ENCODE measurements at regions not wholly inside any gene's neighbourhood (a gene's known extent, or its start where the extent isn't known, plus 50 kb on each side); places are given as distances from the start of the nearest gene placed in this dataset.

GRCh38 chr6:23524548-23524947 is 601.5 kb upstream of the NRSN1 start:
- H3K4me1 ChIP-seq (ENCODE audit: insufficient read depth, low read length, severe bottlenecking) = no peaks in the 10 kb centered on the region
- H3F3A ChIP-seq (ENCODE audit: insufficient read depth, low read length) = no peaks in the 10 kb centered on the region
- H2AFZ ChIP-seq (ENCODE audit: low read length) = no peak overlapping the region
- TF ChIP-seq, protein P1, sequence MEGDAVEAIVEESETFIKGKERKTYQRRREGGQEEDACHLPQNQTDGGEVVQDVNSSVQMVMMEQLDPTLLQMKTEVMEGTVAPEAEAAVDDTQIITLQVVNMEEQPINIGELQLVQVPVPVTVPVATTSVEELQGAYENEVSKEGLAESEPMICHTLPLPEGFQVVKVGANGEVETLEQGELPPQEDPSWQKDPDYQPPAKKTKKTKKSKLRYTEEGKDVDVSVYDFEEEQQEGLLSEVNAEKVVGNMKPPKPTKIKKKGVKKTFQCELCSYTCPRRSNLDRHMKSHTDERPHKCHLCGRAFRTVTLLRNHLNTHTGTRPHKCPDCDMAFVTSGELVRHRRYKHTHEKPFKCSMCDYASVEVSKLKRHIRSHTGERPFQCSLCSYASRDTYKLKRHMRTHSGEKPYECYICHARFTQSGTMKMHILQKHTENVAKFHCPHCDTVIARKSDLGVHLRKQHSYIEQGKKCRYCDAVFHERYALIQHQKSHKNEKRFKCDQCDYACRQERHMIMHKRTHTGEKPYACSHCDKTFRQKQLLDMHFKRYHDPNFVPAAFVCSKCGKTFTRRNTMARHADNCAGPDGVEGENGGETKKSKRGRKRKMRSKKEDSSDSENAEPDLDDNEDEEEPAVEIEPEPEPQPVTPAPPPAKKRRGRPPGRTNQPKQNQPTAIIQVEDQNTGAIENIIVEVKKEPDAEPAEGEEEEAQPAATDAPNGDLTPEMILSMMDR (IDR thresholded peaks at IDR 0.05; ENCODE audit: low read length) = no peak
- no peak for TF ChIP-seq EZH2 (IDR thresholded peaks at IDR 0.05; ENCODE audit: borderline replicate concordance, low read length)
- H3K27ac ChIP-seq (ENCODE audit: low read depth, low read length, poor library complexity, severe bottlenecking) = no peak overlapping the region
- no peak overlapping the region for H3K4me2 ChIP-seq (ENCODE audit: low read length)
- no peaks in the 10 kb centered on the region for H4K20me1 ChIP-seq (ENCODE audit: insufficient read depth, low read length)
- H3K36me3 ChIP-seq (ENCODE audit: insufficient read depth, low read length) = no peaks in the 10 kb centered on the region
- no peak overlapping the region for H3K4me3 ChIP-seq (ENCODE audit: low read depth, low read length, poor library complexity, severe bottlenecking)
- no peaks in the 10 kb centered on the region for H3K9me2 ChIP-seq (ENCODE audit: low read depth, low read length)
- no peak overlapping the region for H3K9ac ChIP-seq (ENCODE audit: low read length)
- H3K9me3 ChIP-seq (ENCODE audit: low read length) = no peaks in the 10 kb centered on the region
- H3K27me3 ChIP-seq (ENCODE audit: insufficient read depth, low read length) = no peaks in the 10 kb centered on the region
- no peaks in the 10 kb centered on the region for H3K79me2 ChIP-seq (ENCODE audit: insufficient read depth, low read length)

DNA sequence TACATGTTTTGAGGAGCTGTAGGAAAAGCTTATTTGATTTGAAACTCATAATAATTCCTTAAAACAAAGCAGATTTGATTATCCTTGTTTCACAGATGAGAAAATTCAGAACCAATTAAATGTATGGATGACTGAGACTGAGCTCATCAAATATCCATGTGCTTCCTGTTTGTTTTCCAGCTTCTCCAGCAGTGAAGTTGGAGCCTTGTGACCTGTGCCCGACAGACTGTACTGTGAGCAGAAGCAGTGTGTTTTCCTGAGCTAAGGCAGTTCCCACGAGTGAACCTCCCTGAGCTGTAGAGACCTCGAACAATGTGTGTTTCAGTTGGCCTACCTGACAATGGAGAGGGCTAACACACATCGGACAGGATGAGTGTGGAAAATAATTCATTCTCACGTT is 599.5 kb upstream of the NRSN1 start:
- no peaks in the 10 kb centered on the region for H3K27me3 ChIP-seq (ENCODE audit: insufficient read depth, low read length)
- H4K20me1 ChIP-seq (ENCODE audit: insufficient read depth, low read length) = no peaks in the 10 kb centered on the region
- no peaks in the 10 kb centered on the region for H3K9me3 ChIP-seq (ENCODE audit: low read length)
- H3K36me3 ChIP-seq (ENCODE audit: insufficient read depth, low read length) = no peaks in the 10 kb centered on the region
- H3F3A ChIP-seq (ENCODE audit: insufficient read depth, low read length) = no peaks in the 10 kb centered on the region
- H3K4me2 ChIP-seq (ENCODE audit: low read length) = no peak overlapping the region
- TF ChIP-seq, protein P1 (IDR thresholded peaks at IDR 0.05; ENCODE audit: low read length) = no peak
- TF ChIP-seq EZH2 (IDR thresholded peaks at IDR 0.05; ENCODE audit: borderline replicate concordance, low read length) = no peak
- no peaks in the 10 kb centered on the region for H3K4me1 ChIP-seq (ENCODE audit: insufficient read depth, low read length, severe bottlenecking)
- H3K9me2 ChIP-seq (ENCODE audit: low read depth, low read length) = no peaks in the 10 kb centered on the region
- no peak overlapping the region for H3K9ac ChIP-seq (ENCODE audit: low read length)
- H2AFZ ChIP-seq (ENCODE audit: low read length) = no peak overlapping the region
- H3K79me2 ChIP-seq (ENCODE audit: insufficient read depth, low read length) = no peaks in the 10 kb centered on the region
- H3K4me3 ChIP-seq (ENCODE audit: low read depth, low read length, poor library complexity, severe bottlenecking) = no peak overlapping the region
- no peak overlapping the region for H3K27ac ChIP-seq (ENCODE audit: low read depth, low read length, poor library complexity, severe bottlenecking)

DNA sequence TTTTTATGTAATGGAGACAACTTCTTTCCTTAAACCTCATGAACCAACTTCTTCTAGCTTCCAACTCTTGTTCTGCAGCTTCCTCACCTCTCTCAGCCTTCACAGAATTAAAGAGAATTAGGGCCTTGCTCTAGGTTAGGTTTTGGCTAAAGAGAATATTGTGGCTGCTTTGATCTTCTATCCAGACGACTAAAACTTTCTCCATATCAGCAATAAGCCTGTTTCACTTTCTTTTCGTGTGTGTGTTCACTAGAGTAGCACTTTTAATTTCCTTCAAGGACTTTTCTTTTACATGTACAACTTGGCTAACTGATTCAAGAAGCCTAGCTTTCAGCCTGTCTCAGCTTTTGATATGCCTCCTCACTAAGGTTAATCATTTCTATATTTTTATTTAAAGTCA is 596.1 kb upstream of the NRSN1 start:
- H3K36me3 ChIP-seq (ENCODE audit: insufficient read depth, low read length) = no peaks in the 10 kb centered on the region
- no peak overlapping the region for H3K9ac ChIP-seq (ENCODE audit: low read length)
- no peaks in the 10 kb centered on the region for H4K20me1 ChIP-seq (ENCODE audit: insufficient read depth, low read length)
- TF ChIP-seq, protein P1 (IDR thresholded peaks at IDR 0.05; ENCODE audit: low read length) = no peak
- TF ChIP-seq EZH2 (IDR thresholded peaks at IDR 0.05; ENCODE audit: borderline replicate concordance, low read length) = no peak
- H3K4me3 ChIP-seq (ENCODE audit: low read depth, low read length, poor library complexity, severe bottlenecking) = no peak overlapping the region
- no peak overlapping the region for H3K27ac ChIP-seq (ENCODE audit: low read depth, low read length, poor library complexity, severe bottlenecking)
- no peaks in the 10 kb centered on the region for H3K9me2 ChIP-seq (ENCODE audit: low read depth, low read length)
- no peak overlapping the region for H3K4me2 ChIP-seq (ENCODE audit: low read length)
- H2AFZ ChIP-seq (ENCODE audit: low read length) = no peak overlapping the region
- H3K4me1 ChIP-seq (ENCODE audit: insufficient read depth, low read length, severe bottlenecking) = no peaks in the 10 kb centered on the region
- H3K9me3 ChIP-seq (ENCODE audit: low read length) = no peaks in the 10 kb centered on the region
- H3K79me2 ChIP-seq (ENCODE audit: insufficient read depth, low read length) = no peaks in the 10 kb centered on the region
- H3F3A ChIP-seq (ENCODE audit: insufficient read depth, low read length) = no peaks in the 10 kb centered on the region
- H3K27me3 ChIP-seq (ENCODE audit: insufficient read depth, low read length) = no peaks in the 10 kb centered on the region

Measured in OCI-LY1 (cell line).